DMS153 (cell line): ENCODE measurements at regions not wholly inside any gene's neighbourhood (a gene's known extent, or its start where the extent isn't known, plus 50 kb on each side); places are given as distances from the start of the nearest gene placed in this dataset.
"Not testable (repeated sequence)": the region's sequence is repeated elsewhere in the genome, so short reads cannot be mapped to it uniquely, and the experiment has no call there.

Experiments used
- DNase-seq: peaks from one replicate; lab custom pipeline; 2025; lab: John Stamatoyannopoulos, UW

DNA sequence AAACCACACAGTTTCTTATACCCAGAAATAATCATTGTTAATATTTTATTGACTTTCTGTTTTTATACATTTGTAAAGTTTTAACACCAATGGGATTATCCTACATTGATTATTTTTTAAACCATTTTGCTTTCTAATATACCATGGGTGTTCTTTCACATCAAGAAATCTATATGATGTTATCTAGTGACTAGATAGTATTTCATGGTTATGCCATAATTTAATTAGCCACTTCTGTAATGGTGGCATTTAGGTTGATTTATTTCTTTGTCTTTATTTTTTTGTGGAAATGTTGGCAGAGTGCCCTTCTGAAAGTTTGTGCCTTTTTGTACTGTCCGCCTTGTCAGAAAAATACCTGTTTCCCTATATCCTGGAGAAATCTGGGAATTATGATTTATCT lies 193.3 kb downstream of the CEP135 start:
- no peak for DNase-seq

- no peak for DNase-seq
These were observed 190.6 kb downstream of the CEP135 start for GRCh38 chr4:56139241-56139827.

DNA sequence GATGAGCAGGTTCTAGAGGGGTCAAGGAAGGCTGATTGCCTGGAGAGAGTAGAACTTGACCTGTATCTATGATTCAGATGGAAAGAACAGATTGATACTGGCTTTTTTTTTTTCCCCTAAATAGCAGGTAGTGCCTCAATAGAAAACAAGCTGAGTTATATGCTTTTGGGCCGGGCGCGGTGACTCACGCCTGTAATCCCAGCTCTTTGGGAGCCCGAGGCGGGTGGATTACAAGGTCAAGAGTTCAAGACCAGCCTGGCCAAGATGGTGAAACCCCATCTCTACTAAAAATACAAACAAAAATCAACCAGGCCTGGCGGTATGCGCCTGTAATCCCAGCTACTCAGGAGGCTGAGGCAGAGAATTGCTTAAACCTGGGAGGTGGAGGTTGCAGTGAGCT lies 186.1 kb downstream of the CEP135 start:
- not testable (repeated sequence) for DNase-seq

DNA sequence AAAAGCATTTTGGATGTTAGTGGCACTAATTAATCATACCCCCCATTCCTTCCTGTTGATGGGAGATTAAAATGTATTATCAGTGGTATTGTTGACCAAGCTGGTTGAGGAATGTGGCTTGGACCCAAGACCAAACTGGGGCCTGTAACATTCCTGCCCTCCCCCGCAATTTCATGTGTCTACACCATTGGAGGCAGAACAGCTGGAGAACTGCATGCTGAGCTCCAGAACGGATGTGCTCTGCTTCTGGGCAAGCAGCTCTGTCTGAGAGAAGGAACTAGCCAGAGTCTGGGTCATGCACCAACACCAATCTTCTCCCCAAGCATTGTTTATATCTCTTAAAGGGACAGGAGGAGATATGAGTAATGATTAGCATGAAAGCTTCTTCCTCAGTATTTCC lies 185.5 kb downstream of the CEP135 start:
- no peak for DNase-seq

GRCh38 chr4:56132835-56133234 lies 184.1 kb downstream of the CEP135 start:
- DNase-seq = no peak

GRCh38 chr4:56132188-56132587 lies 183.4 kb downstream of the CEP135 start:
- not testable (repeated sequence) for DNase-seq

- DNase-seq = peak; percentile 6
These were observed 181.9 kb downstream of the CEP135 start for GRCh38 chr4:56130606-56131155.

GRCh38 chr4:56129431-56129861 lies 180.7 kb downstream of the CEP135 start:
- no peak for DNase-seq

GRCh38 chr4:56128213-56128612 lies 179.5 kb downstream of the CEP135 start:
- DNase-seq = no peak

GRCh38 chr4:56127716-56128115 lies 179.0 kb downstream of the CEP135 start:
- DNase-seq = peak; percentile 2

- no peak for DNase-seq
These were observed 174.8 kb downstream of the CEP135 start for GRCh38 chr4:56123547-56123946.

DNA sequence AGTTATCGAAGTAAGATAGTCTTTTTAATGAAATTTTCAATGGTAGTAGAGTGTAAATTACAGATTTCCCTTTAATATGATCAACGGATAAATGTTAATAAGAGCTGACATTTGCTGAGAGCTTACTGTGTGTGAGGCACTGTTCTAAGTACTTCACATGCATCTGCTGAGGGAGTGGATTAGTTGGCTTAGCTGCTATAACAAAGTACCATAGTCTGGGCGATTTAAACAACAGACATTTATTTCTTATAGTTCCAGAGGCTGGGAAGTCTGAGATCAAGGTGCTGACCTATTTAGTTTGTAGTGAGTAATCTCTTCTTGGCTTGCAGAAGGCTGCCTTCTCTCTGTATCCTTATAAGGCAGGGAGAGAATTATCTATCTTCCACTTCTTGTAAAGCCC lies 174.3 kb downstream of the CEP135 start:
- no peak for DNase-seq

DNA sequence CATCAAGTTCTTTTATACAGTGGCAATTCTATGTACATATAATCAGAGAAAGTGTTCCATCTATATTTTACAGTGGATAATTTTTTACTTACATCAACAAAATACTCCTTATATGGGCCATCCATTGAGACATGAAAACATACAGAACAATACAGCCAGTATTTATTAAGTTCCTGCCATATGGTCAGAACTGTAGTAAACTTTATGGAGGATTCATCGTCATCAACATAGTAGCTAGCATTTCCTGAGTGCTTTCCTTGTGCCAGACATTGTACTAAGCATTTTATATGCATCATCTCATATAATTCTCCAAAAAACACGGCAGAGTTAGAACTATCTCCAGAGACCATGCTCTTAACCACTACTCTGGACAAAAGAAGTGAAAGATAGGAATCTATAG lies 170.1 kb downstream of the CEP135 start:
- DNase-seq = no peak

DNA sequence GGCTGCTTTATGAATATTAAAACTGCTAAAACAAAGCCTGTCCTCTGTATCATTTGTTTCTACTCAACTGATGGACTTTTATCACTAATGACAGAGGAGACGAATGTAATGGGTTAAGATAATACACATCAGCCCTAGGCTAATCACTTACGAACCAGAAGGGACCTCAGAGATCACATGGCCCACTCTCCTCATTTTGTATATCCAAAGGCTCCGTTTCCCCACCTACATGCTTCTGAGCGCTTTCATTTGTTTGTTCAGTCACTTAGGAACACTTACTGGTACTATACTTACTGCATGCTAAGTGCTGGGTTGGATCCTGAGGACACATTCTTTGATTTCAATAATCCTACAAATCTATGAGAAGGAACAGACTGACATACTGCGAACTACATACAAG lies 169.3 kb downstream of the CEP135 start:
- DNase-seq = no peak

GRCh38 chr4:56115898-56116297 lies 167.2 kb downstream of the CEP135 start:
- DNase-seq = no peak

GRCh38 chr4:56112377-56112776 lies 163.6 kb downstream of the CEP135 start:
- DNase-seq = no peak

- DNase-seq = no peak
These were observed 157.7 kb downstream of the CEP135 start for GRCh38 chr4:56106180-56107147.

DNA sequence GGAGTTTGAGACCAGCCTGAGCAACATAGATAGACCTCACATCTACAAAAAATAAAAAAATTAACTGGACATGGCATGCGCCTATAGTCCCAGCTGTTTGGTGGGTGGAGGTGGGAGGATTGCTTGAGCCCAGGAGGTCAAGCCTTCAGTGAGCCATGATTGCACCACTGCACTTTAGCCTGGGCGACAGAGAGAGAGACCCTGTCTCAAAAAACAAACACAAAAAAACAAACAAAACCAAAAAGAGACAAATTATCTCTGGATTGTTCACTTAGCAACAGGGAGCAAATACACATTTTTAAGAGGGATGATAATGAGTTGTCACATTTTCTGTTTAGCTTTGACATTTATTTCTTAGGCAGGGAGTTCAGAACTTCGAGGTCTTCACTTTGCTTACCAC lies 155.4 kb downstream of the CEP135 start:
- no peak for DNase-seq

DNA sequence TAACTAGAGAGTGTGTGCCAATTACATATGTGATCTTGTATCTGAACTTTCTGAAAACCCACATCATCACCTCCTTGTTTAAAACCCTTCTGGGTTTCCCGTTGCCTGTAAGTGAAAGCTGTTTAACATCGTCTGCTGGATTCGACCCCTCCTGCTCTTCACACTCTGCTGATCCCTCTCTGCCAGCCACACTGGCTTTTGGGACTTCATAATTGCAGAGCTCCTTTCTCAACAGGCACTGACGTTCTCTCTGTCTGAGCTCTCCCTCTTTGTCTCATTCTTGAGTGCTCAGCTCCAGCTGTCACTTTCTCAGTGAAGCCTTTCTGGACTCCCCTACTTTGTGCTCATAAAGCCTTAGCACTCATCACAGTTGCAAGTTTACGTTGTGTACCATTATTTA lies 153.9 kb downstream of the CEP135 start:
- DNase-seq = no peak

DNA sequence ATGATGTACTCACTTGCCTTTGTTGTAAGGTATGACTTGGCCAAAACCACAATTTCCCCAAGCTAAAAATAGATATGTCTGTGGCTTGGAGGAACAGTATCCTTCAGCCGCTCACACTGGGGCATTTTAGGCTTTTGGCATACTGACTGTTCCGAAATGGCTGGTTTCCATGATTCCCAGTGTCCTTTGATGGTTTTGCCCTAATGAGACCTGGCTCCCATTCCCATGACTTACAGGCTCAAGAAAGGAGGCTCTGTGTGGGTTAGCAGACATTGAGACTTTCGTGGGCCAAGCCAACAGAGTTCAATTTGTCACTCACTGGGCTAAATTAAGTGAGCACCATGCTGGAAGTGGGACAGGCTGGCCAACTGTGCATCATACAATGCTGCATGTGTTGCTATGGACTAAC lies 150.6 kb downstream of the CEP135 start:
- DNase-seq = no peak

DNA sequence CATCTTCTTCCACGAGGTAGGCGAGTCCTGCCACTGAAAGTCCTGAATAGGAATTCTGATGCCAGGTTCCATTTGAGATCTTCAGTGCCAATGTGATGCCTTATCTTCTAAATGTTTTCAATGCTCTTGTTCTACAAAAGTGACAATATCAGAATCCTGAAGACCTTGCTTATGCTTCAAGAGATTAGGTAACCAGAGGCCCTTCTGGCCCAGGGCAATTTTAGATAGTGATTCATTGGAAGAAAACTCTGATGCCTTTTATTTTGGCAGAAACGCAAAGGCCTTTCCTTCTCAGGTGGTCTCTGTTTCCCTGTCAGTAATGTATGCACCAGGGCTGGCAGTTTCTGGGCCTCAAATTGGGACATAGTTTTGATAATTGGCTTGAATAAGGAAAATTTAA lies 144.8 kb downstream of the CEP135 start:
- DNase-seq = no peak

GRCh38 chr4:56092540-56092939 lies 143.8 kb downstream of the CEP135 start:
- no peak for DNase-seq

DNA sequence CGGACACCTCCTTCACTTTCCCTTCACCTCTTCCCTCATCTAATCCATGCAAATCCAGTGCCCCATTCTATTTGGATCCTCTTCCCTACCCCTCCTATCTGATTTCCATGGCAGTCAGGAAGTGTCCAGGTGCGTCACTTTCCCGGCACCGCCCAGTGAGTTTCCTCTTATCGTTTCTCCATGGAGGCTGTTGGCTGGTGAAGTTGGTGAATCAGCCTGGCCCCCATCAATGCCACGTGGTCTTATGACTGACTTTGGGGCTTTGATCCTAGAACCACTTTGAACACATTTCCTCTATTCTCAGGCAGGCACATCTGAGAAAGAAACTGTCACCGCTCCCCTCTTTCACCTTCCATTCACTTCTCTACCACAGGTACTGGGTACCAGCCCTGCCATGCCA lies 137.8 kb downstream of the CEP135 start:
- DNase-seq = no peak
